Fibroblast of lung (primary cell): ENCODE measurements at regions not wholly inside any gene's neighbourhood (a gene's known extent, or its start where the extent isn't known, plus 50 kb on each side); places are given as distances from the start of the nearest gene placed in this dataset.
"Not testable (repeated sequence)": the region's sequence is repeated elsewhere in the genome, so short reads cannot be mapped to it uniquely, and the experiment has no call there.

ENCODE experiments used
- DNase-seq, 2 donors: peaks; one replicate each; pipeline versions ENCODE4 v3.0.0 to v3.0.0-alpha.2; 2010; ENCODE audit warnings: low read depth in 2 of 2
- H2AFZ ChIP-seq: 2 replicates; pipeline ENCODE4 v1.5.1; 2012; ENCODE audit warnings: low read length, control low read depth, inconsistent platforms
- H3K27ac ChIP-seq: 2 replicates; pipeline ENCODE4 v1.5.1; 2011; ENCODE audit warnings: low read length, control low read depth; ENCODE audit not compliant: insufficient read depth
- H3K27me3 ChIP-seq: 2 replicates; pipeline ENCODE4 v1.5.1; 2011; ENCODE audit warnings: mild to moderate bottlenecking, low read length; ENCODE audit not compliant: control insufficient read depth, insufficient read depth
- H3K36me3 ChIP-seq: 2 replicates; pipeline ENCODE4 v1.5.1; 2011; ENCODE audit warnings: low read length; ENCODE audit not compliant: control insufficient read depth, insufficient read depth
- H3K4me1 ChIP-seq: 2 replicates; pipeline ENCODE4 v1.5.1; 2011; ENCODE audit warnings: low read length; ENCODE audit not compliant: control insufficient read depth, insufficient read depth; ENCODE audit errors: extremely low read depth
- H3K4me2 ChIP-seq: 2 replicates; pipeline ENCODE4 v1.5.1; 2011; ENCODE audit warnings: low read length, control low read depth; ENCODE audit not compliant: insufficient read depth; ENCODE audit errors: extremely low read depth
- H3K4me3 ChIP-seq, 4 experiments: fragments of 200-600 bp in 1 of 4; sonication (generic) in 1 of 4; replicated peaks in 1 of 4; 2 replicates each; pipeline ENCODE4 v1.5.1; 2011 to 2016; ENCODE audit warnings: low read length in 4 of 4, low read depth in 3 of 4, mild to moderate bottlenecking in 3 of 4, control low read depth in 2 of 4, inconsistent platforms in 1 of 4, mixed read lengths in 1 of 4; ENCODE audit not compliant: insufficient read depth in 1 of 4; ENCODE audit errors: control extremely low read depth in 1 of 4
- H3K79me2 ChIP-seq: 2 replicates; pipeline ENCODE4 v1.5.1; 2012; ENCODE audit warnings: mild to moderate bottlenecking, low read length, inconsistent platforms; ENCODE audit not compliant: control insufficient read depth, insufficient read depth
- H3K9ac ChIP-seq: 2 replicates; pipeline ENCODE4 v1.5.1; 2011; ENCODE audit warnings: mild to moderate bottlenecking, low read length, control low read depth; ENCODE audit not compliant: insufficient read depth
- H3K9me3 ChIP-seq: 2 replicates; pipeline ENCODE4 v1.5.1; 2012; ENCODE audit warnings: low read depth, low read length; ENCODE audit not compliant: control insufficient read depth, insufficient read depth
- H4K20me1 ChIP-seq: 2 replicates; pipeline ENCODE4 v1.5.1; 2011; ENCODE audit warnings: low read length; ENCODE audit not compliant: control insufficient read depth, insufficient read depth; ENCODE audit errors: extremely low read depth
- CTCF ChIP-seq, 2 donors: IDR thresholded peaks in 1 of 2; conservative IDR thresholded peaks in 1 of 2; 1 replicate in 1 of 2; 2 replicates in 1 of 2; pipeline ENCODE4 v1.5.1; 2011 to 2012; ENCODE audit warnings: low read length in 2 of 2, control low read depth in 1 of 2, inconsistent platforms in 1 of 2, low read depth in 1 of 2, mild to moderate bottlenecking in 1 of 2
- EZH2 ChIP-seq: IDR thresholded peaks from 2 replicates; pipeline ENCODE4 v1.5.1; 2012; ENCODE audit warnings: low read length, control low read depth, mild to moderate bottlenecking; ENCODE audit errors: missing control alignments

- not testable (repeated sequence) for H3K9me3 ChIP-seq, H3K9ac ChIP-seq, H3K36me3 ChIP-seq, H3K27ac ChIP-seq, DNase-seq, H3K4me2 ChIP-seq, H2AFZ ChIP-seq, H4K20me1 ChIP-seq, H3K4me1 ChIP-seq, H3K27me3 ChIP-seq, H3K4me3 ChIP-seq, H3K79me2 ChIP-seq
Observed at GRCh38 chr20:29753879-29754278, 1503.6 kb upstream of the DEFB115 start.

- H3K36me3 ChIP-seq, H3K4me1 ChIP-seq, H3K27me3 ChIP-seq, H3K4me2 ChIP-seq, H3K9ac ChIP-seq, H3K27ac ChIP-seq, H2AFZ ChIP-seq, H3K79me2 ChIP-seq, DNase-seq, H3K4me3 ChIP-seq, H3K9me3 ChIP-seq, H4K20me1 ChIP-seq: not testable (repeated sequence)
Observed at GRCh38 chr20:29755854-29756498, 1501.5 kb upstream of the DEFB115 start.

DNA sequence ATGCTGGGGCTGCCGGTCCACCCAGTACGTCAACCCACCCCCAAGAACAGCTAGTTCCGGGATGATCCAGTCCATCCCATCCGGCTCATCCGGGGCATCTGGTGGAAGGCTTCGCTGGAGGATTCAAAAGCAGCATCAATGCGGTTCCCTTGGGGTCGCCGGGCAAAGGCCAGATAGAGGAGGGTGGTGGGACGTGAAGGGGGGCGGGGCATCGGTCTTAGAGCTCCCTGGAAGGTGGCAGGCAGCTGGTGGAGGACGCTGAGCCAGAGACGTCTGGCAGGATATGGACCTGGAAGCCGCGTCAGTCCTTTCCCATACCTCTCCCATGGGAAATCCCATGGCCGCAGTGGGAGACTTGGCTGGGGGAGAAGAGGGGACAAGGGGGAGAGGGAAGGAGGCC lies 1500.8 kb upstream of the DEFB115 start:
- H4K20me1 ChIP-seq = no peaks in the 10 kb centered on the region
- H3K79me2 ChIP-seq = no peaks in the 10 kb centered on the region
- no peak overlapping the region for H3K4me2 ChIP-seq
- no peaks in the 10 kb centered on the region for H3K27me3 ChIP-seq
- no peak overlapping the region for H3K27ac ChIP-seq
- H3K4me1 ChIP-seq = no peaks in the 10 kb centered on the region
- DNase-seq = no peak
- H3K36me3 ChIP-seq = no peaks in the 10 kb centered on the region
- H3K9me3 ChIP-seq = no peaks in the 10 kb centered on the region
- H3K9ac ChIP-seq = no peak overlapping the region
- no peak overlapping the region for H2AFZ ChIP-seq
- TF ChIP-seq EZH2 = no peak
- TF ChIP-seq CTCF (conservative IDR thresholded peaks at IDR 0.05 in 1 of 2, IDR thresholded peaks at IDR 0.05 in 1 of 2; ENCODE audit: low read depth in 1 of 2, low read length in 2 of 2) = no peak
- no peak overlapping the region for H3K4me3 ChIP-seq

DNA sequence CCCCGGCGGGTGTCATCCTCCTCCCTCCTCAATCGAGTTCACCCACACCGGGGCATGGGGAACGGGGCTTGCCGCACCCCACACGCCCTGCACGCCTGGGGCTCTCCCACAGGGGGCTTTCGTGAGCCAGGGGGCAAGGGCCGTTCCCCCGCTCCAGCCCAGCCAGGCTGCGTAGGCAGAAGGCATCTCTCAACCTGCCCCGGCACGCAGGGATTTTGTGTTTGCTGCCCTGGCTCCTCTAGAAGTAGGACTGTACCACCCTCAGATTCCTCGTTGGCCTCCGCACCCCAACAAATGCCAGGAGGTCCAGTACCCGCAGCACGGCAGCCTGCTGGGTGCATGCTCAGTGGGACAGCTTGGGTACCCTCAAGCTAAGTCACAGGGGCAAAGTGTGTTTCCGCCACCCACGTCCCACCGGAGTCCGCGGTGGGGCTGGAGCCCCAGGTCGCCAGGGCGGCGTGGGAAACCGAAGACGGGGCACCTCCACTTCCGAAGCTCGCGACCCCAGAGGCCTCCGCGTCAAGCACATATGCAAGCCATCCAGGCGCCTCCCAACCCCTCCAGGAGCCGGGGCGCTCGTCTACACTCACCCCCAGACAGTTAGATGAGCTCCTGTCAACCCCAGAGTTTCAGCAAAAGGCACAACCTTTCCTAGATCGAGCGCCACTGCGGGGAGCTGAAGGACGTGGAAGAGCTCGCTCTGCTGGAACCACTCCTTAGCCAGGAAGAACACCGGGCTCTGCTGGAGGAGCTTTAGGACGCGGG lies 1495.7 kb upstream of the DEFB115 start:
- not testable (repeated sequence) for H3K9ac ChIP-seq, H3K9me3 ChIP-seq, H3K4me2 ChIP-seq, H3K27ac ChIP-seq, H3K4me1 ChIP-seq, DNase-seq, H3K36me3 ChIP-seq, H3K27me3 ChIP-seq, H4K20me1 ChIP-seq, H3K4me3 ChIP-seq, H2AFZ ChIP-seq, H3K79me2 ChIP-seq
